Stimulated activated CD8-positive, alpha-beta memory T cell treated with anti-CD3 and anti-CD28 coated beads, Interleukin-2, amount 100 ng/mL, for 1 hour (primary cell): ENCODE measurements at regions not wholly inside any gene's neighbourhood (a gene's known extent, or its start where the extent isn't known, plus 50 kb on each side); places are given as distances from the start of the nearest gene placed in this dataset.

Experiments
- DNase-seq, 2 donors: peaks; one replicate each; pipeline ENCODE4 v3.0.0-alpha.2; 2020; ENCODE audit warnings: low read depth in 2 of 2

DNA sequence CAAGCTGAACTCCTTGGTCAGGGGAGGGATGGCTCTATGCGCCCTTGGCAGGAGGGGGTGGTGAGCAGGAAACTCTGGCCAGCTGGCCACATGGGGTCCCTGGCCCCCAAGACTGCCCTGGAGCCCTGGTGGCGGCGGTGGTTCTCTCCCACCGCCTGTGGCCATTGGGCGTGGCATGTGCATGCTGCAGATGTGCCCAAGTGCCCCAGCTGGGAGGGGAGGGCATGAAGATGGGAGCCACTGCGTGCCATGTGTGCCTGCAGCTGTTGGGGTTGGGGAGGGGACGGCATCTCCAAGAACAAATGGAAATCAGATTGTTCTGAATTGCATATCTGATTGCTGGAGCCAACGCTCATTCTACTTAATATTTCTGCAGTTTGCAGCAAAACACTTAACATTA is 115.7 kb upstream of the IGF1 start:
- DNase-seq: no peak

DNA sequence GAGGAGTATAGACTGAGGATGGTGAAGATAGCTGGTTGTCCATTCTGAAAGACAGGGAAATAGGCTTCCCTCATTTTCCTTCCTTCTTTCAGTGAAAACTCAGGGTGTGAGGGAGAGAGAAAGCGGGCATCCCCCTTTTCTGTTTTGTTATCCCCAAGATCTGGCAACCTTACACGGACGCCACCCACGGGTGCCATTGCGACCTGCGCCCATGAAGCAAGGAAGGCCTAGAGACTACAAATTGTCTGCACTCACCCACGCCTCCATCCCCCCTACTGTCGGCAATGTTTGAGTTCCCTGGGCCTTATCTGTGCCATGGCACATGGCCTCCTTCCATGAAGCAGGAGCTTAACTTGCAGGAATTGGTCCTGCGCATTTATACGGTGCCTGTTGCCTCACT is 115.0 kb upstream of the IGF1 start:
- DNase-seq: no peak

DNA sequence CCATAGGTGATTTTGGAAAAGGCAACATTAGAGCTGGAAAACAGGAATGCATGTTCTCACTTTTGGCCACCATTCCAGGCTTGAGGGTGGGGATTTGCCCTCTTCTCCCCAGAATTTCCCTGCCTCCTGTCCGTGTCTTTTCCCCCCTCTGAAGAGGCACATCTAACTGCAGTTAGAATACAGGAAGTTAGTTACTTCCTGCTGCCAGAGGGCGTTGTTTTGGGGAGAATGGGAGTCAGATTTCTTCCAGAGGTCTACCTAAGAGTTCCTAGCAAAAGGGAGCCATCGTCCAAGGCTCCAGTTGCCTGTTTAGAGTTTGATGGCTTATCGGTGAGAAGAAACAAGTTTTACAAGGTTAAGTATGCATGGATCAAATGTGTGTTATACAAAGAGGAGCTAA is 112.8 kb upstream of the IGF1 start:
- DNase-seq: no peak

DNA sequence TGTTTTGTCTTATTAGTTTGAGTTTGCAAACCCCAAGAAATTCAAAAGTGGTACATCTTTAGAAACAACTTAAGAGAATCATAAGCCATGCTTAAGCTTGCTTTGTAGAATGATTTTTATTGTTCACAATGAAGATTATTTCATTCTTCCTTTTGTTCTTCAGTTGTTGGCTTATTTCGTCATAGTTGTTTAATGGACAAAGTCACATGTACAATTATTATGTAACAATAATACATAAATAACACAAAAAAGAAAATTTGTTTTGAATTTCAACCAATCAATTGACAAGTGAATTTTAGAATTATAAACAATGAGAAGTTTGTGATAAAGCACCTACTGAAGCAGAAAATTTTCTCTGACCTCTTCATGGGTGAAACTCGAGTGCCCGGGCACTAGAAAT is 111.8 kb upstream of the IGF1 start:
- no peak for DNase-seq

DNA sequence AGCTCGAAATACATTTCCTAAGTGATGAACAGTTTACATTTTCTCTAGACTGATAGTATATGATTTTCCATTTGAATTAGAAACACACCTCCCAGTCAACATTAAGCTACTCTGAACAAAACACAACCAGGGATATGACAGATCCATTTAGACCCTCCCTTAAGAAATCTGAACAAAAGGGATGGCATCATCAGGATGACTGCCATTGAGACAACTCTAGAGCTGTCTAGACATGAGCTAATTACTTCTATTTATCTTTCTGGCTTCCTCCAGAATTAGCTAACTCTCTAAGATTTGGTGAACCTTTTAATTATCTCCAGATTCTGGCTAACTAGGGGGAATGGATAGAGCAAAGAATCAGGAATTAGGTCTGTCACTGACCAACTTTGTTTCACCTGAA is 92.9 kb upstream of the IGF1 start:
- no peak for DNase-seq

DNA sequence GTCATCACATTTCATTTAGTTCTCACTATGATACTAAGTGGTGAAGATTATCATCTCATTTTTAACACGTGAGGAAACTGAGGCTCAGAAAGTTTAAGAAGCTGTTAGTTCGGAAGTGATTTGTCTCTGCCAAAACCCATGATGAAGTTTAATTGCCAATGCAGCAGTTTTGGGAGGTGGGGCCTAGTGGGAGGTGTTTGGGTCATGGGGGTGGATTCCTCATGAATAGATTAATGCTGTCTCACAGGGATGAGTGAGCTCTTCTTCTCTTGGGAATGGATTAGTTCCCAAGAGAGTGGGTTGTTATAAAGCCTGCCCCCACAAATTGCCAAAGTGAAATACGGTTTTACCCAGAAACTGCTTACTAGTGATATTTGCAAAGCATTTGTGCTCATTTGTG is 91.5 kb upstream of the IGF1 start:
- DNase-seq: no peak

DNA sequence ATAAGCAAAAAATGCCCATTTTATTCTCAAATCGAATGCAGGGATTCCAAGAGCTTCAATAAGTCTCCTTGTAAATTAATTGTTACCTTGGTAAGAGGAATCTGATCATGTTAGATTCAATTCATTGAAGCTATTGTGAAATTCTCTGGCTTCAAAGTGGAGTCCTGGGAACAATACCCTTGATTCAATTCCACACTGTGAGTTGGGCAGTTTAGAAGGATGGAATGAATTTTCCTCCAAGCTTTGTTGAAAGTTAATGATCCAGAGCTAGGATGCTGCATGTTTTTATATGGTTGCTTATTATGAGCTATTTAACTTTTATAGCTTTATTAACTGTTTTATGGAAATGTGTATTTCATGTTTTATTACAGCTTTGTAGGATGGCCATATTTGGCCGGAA is 89.9 kb upstream of the IGF1 start:
- DNase-seq: no peak

DNA sequence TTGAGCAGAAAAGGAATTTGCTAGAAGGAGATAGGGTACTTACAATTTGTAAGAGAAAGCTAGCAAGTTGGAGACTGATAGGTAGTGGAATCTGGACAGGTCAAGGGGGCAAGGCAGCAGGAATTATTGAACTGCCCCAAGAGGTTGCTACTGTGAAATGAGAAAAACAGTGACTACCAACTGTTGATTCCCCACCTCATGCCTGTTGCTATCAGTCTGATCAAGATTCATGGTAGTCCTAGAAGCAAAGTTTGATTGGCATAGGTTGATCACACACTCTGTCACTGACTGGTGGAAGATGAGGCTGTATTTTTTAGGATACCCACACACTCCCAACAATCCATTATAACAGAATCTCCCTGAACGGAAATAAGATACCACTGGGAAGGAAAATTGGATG is 89.4 kb upstream of the IGF1 start:
- no peak for DNase-seq

DNA sequence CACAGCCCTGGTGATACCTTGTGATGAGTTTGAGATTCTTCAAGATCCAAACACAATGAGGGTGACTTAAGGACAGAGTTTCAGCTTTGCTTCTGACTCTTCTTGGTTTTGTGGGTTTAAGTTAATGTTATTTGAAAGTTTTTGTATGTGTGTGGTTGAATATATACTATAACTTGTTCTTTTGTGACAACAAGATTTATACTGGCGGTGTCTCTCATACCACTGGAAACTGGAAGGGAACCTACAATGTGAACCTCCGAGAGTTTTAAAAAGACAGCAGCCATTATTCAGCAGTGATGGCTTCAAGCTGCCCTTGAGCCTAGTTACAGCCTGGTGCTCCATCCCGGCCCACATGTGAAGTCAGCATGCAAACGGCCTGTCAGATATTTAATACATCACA is 87.9 kb upstream of the IGF1 start:
- no peak for DNase-seq

DNA sequence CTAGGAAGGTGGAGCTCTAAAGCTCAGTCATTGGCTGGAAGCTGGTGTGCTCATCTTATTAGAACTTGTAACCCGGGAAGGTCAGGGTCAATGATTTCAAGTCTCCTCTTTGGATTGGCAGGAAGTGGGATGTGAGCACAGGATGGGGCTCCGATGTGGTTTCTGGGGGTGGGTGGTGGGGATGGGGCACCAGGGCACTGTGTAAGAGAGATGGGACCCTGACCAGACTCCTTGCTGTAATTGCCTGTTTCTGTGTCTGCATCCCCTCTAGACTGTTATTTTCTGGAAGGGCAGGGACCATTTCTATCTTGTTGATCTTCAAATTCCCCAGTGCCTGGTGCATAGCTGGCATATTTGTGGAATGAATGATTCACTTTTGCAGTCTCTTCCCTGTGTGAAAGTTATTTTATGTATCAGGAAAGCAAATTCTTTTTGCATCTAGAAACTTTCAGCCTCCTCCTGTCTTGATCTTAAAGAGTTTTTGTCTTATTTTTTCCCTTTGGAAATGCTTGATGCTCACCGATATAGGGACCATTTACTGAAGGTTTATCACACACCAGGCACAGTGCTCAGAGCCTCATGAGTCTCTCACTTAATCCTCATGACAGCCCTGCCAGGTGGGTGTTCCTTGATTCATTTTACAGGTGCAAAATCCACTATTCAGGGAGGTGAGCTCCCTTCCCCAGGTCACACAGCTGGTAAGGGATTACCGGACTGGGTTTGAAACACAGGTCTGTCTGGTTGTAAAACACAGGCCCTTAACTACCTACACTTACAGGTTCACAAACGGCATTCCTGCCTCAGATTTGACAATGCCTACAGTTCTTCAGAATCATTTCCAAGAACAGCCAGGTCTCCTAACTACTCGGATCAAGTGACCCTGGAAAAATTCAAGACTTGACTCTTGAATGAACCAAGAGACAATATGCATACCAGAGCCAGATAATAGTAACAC is 86.9 kb upstream of the IGF1 start:
- DNase-seq: no peak

DNA sequence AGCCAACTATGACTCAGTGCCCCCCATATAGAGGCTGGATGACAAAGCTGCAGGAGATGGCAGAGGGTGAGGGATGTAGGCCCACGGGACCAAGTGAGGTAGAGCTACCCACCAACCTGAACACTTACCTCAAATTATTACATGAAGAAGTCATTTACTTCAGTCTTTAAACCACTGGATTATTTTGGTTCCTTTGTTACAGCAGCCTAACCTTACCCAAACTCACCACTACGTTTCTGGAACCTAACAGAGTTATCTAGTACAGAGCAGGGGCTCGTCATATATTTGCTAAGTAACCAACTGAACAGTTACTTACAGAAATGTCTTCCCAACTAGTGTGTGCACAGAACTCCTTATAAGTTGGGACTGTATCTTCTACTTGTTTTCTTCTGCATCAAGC is 85.2 kb upstream of the IGF1 start:
- DNase-seq: no peak

DNA sequence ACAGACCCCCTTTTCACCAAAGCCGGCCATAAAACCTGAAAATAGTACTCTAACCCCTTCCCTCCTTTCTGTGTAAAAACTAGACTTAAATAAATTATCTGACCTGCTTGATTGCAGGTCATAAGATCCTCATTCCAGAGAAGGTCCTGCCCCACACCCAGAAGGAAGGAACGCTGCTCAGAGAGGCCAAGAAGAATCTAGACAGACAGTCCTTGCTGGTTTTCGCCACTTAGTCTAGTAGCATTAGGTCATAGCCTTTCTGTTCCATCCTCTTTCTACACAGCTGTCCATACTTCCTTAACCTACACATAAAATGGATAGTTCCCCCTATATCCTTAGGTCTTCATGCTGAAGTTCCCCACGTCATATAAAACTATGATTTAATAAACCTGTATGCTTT is 83.7 kb upstream of the IGF1 start:
- no peak for DNase-seq

DNA sequence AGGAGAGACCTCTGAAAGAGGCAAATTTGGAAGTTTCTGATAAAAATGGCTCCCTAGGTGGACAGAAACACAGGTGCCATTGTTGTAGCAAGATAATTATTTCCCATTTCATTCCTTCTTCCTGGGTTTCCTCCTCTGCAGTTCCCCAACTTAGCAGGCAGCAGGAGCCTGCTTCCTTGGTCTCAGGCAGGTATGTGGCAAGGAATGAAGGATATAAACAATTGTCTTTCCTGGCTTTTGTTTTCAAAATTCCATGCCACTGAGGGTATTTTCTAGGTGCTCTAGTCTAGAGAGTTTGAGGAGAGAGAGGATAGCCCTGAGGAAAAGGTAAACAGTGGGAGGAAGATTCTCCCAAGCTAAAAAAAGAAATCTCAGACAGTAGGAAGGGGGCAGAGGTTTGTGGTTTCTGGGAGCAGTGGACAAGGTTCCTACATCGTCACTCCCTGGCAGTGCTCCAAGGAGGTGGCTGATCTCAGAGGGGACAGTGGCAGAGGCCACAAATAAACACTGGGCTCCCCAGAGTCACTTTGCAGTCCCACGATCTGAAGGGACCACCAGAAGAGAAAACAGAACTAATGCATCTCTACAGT is 82.6 kb upstream of the IGF1 start:
- DNase-seq: no peak

DNA sequence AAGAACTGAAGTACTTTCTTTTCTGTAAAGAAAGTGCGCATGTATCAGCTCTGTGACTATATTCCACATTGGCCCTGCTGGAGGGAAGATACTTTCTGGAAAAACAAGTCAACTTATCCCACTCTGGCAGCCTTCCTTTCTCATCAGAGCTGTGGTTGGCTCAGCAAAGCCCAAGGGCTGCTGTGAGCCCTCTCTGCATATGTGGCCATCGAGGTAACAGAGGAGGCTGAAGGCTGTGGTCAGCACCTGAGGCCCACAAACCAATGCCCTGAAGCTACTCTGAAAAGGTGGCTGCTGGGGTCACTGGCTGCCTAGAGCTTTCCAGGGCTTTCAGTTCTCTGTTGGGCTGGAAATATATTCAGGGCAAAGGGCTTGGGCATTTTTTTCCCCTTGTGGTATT is 70.8 kb upstream of the IGF1 start:
- no peak for DNase-seq

DNA sequence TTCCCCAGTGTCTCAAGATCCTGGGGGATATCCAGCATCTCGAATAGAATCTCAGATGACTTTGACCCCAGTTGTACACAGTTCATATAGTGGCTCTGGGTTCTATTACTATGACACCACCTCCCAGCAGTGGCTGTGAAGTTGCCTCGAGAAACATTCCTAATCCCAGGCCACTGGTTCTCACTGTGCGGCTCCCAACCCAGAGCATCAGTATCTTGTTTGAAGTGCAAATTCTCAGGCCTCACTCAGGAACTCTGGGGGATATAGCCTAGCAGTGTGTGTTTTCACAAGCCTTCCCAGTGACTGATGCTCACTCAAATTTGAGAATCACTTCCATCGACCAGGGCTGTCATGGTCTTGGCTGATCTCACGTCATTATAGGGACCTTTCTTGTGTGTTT is 69.3 kb upstream of the IGF1 start:
- DNase-seq: no peak

DNA sequence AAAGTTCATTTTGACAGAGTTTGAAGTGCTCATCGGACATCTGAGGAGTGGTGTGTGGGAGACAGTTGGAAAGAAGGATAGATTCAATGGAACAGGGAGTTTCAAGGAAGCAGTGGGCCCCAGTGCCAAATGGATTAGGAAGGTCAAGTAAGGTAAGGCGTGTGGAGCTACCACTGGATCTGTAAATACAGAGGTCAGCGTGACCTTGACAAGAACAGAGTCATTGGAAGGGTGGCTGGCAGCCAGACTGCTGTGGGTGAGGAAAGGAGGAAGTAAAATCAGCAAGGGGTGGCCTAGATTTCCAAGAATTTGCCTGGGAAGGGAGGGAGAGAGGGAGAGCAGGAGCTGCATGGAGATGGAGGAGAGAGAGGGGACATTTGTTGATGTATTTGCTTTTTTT is 68.2 kb upstream of the IGF1 start:
- no peak for DNase-seq

DNA sequence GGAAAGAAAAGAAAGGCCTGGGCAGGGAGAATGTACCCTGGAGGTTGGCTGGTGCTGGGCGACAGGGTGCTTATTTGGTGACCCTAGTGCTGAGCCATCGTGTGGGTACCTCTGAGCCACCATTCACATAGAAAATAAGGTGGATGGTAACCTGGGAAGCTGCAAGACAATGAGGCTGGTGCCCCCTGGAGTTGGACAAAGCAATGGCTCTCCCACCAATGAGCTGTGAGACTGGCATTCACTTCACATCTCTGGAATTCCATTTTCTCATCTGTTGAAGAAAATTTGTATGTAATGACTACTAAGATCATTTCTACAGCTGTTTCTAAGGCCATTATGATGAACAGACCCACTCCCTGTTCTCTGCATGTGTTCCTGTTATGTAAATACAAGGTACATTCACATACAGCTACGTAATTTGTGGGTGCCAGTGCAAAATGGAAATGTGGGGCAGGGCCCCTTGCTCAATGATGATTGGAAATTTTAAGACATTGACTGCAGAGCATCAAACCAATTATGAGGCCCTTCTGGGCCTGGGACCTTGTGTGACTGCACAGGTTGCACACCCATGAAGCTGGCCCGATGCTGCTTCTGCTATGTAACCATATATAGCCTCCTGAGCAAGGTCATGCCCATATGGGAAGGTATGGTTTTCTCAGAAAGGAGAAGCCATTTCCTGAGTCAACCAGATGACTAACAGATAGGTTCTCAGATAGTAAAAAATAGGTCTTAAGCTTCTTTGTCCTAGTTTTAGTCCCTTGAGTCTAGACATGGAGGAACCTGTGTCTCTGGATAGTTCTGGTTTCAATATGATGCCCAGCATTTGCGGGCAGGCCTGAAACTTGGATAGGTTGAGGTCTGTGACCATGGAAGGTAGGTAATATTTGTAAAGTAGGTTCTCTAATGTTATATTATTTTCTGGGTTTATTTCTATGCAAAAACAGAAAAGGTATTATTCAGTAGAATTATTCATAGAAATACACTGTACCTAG is 63.4 kb upstream of the IGF1 start:
- DNase-seq: no peak

DNA sequence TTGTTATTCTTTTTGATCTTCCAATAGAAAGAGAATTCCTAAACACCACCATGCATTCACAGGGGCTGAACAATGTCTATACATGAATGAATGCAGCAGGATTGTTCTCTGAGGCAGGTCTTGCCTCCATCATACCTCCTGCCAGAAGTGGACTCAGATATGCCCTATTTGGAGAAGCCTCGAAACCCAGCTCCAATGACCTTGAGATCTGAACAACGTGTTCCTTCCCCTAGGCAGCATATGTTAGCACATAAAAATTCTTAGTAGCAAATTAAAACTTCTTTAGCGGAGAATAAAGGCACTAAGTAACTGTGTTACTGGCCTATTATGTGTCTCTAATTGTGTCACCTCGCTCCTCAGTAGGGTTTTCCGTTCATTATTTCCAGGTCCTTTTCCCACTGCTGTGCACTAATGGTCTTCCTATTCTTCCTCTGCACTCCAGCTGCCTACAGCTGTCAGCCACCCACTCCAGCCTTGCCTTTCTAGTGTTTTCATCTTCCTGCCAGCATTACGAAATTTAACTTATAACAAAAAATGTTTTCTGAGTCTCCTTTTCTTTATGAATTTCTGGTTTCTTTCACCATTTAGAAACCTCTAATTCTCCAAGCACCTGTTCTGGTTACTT is 62.6 kb upstream of the IGF1 start:
- DNase-seq: no peak

DNA sequence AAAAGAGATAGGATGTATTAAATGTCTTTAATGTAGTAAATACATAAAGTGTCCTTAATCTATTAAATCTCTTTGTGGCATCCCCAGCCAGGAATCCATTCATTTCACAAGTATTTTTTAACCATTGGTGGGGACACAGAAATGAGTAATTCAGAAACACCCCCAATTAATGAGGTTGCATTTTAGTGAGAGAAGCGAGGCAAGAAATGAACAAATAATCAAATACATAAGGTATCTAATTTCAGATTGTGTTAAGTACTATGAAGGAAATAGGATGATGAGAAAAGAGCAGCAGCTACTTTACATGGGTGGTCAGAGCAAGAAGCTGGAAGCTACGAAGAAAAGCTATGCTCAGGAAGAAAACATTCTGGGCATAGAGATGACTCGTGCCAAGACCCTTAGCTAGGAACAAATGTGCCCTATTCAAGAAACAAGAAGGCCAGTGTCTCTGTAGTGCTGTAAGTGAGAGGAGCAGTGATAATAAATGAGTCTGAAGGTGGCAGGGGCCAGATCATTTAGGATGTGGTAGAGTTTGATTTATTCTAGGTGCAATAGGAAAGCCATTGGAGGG is 60.5 kb upstream of the IGF1 start:
- no peak for DNase-seq

DNA sequence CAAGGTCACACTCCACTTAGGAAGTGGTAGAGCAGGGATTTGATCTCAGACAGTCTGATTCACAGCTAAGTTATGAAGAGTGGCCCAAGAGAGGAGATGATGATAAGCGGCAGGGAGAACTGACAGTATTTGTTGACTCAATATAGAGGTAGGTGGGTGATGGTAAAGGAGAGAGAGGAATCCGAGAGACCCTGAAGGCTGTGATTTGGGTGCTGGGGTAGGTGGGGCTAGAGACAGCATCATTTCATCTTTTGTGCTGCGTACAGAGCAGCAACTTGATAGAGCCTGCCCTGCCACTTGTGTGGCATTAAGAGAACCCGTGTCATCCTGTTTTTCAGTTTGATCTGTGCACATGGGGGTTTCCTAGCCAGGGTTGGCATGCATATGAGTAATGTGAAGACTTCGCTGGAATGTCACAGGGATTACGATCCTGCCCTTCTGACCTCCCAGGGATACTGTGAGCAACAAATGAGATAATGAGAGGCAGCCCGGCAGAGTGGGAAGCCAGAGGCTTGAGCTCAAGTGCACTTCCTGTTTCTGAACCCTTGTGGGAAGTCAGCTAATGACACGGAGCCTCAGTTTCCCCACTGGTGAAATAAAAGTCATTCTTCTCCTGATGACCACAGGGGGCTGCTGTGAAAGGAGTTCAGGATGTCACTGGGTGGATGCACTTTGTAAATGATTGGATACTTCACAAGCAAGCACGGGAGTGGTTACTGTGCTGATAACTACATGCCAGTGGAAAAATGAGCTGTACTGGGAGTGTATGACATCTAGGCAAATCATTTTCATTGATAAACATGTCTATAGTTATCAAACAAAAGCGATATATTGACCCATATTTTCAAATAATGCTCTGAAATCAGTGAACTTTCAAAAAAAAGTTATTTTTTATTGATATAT is 59.5 kb upstream of the IGF1 start:
- DNase-seq: no peak

DNA sequence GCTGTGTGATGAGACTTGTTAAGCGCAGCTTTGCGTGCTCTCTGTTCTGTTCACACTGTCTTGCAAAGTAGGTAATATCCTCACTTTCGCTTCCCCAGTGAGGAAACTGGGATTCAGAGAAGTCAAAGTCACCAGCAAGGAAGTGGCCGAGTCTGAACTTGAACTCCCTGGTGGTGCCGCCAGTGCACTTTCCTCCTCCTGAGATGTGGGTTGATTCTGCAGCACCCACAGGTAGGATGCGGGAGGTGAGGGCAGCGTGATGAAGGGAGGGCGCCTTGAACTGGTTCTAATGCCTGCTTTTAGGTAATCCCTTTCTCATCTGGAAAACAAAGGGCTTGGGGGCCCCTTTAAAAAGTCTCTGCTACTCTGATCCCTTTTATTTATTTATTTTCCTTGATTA is 54.9 kb upstream of the IGF1 start:
- DNase-seq: no peak
